ENCODE measurements at regions not wholly inside any gene's neighbourhood (a gene's known extent, or its start where the extent isn't known, plus 50 kb on each side); places are given as distances from the start of the nearest gene placed in this dataset.

DNA sequence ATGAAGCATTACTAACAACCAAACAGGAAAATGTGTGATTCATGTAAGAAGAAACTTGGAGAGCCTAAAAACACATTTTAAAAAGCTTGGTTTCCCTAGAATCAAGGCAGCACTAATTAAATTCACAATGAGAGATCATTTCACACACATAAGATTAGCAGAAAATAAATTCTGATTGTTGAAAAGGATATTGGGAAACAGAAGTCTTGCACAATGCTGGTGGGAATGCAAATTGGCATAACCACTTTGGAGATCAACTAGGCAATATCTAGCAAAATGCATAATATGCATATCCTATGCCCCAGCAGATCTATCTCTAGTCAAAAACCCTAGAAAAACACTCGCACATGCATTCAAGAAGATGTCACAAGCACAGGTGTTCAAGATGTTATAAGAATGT lies 75.3 kb upstream of the SIX3 start:
- TF ChIP-seq CTCF (IDR thresholded peaks at IDR 0.05; ENCODE audit: borderline replicate concordance, extremely low read depth, low read length, poor library complexity, severe bottlenecking) (no peak), EZH2 (IDR thresholded peaks at IDR 0.05; ENCODE audit: borderline replicate concordance, low read depth, low read length, severe bottlenecking) (no peak)
